ENCODE measurements at regions not wholly inside any gene's neighbourhood (a gene's known extent, or its start where the extent isn't known, plus 50 kb on each side); places are given as distances from the start of the nearest gene placed in this dataset.
"Not testable (repeated sequence)": the region's sequence is repeated elsewhere in the genome, so short reads cannot be mapped to it uniquely, and the experiment has no call there.

- no peak for DNase-seq
These were observed 111.6 kb upstream of the ESRRB start for GRCh38 chr14:76264384-76264783.

GRCh38 chr14:76267322-76268046 is 108.5 kb upstream of the ESRRB start:
- peak; percentile 34 for DNase-seq

GRCh38 chr14:76268047-76268431 is 107.9 kb upstream of the ESRRB start:
- DNase-seq: no peak

GRCh38 chr14:76268700-76269099 is 107.2 kb upstream of the ESRRB start:
- no peak for DNase-seq

- DNase-seq: no peak
These were observed 104.7 kb upstream of the ESRRB start for GRCh38 chr14:76271041-76271755.

GRCh38 chr14:76272349-76272748 is 103.6 kb upstream of the ESRRB start:
- DNase-seq: no peak

- DNase-seq: no peak
These were observed 103.2 kb upstream of the ESRRB start for GRCh38 chr14:76272774-76273173.

GRCh38 chr14:76273346-76273745 is 102.6 kb upstream of the ESRRB start:
- DNase-seq: no peak

- no peak for DNase-seq
These were observed 101.6 kb upstream of the ESRRB start for GRCh38 chr14:76274324-76274723.

- no peak for DNase-seq
These were observed 98.3 kb upstream of the ESRRB start for GRCh38 chr14:76277586-76278130.

- no peak for DNase-seq
These were observed 95.7 kb upstream of the ESRRB start for GRCh38 chr14:76280221-76280620.

GRCh38 chr14:76282581-76282980 is 93.4 kb upstream of the ESRRB start:
- no peak for DNase-seq

GRCh38 chr14:76287063-76287462 is 88.9 kb upstream of the ESRRB start:
- DNase-seq: no peak

- DNase-seq: no peak
These were observed 86.7 kb upstream of the ESRRB start for GRCh38 chr14:76289276-76289675.

- DNase-seq: no peak
These were observed 83.4 kb upstream of the ESRRB start for GRCh38 chr14:76292561-76292960.

GRCh38 chr14:76293221-76293620 is 82.7 kb upstream of the ESRRB start:
- no peak for DNase-seq

GRCh38 chr14:76293923-76294322 is 82.0 kb upstream of the ESRRB start:
- no peak for DNase-seq

GRCh38 chr14:76294876-76295275 is 81.1 kb upstream of the ESRRB start:
- DNase-seq: no peak

- no peak for DNase-seq
These were observed 77.0 kb upstream of the ESRRB start for GRCh38 chr14:76298896-76299295.

- not testable (repeated sequence) for DNase-seq
These were observed 72.7 kb upstream of the ESRRB start for GRCh38 chr14:76303188-76303587.

GRCh38 chr14:76304536-76305267 is 71.2 kb upstream of the ESRRB start:
- DNase-seq: no peak

GRCh38 chr14:76305268-76305826 is 70.6 kb upstream of the ESRRB start:
- DNase-seq: no peak

GRCh38 chr14:76306131-76306530 is 69.8 kb upstream of the ESRRB start:
- no peak for DNase-seq

Data from NCI-H524 treated with DMSO at 0.1 percent for 48 hours (cell line).